SK-N-SH treated with all-trans-retinoic acid at 6 μM for 48 hours (cell line): ENCODE measurements at regions not wholly inside any gene's neighbourhood (a gene's known extent, or its start where the extent isn't known, plus 50 kb on each side); places are given as distances from the start of the nearest gene placed in this dataset.

Experiments used
- ATAC-seq: fragments of 200-7000 bp; cut with Tn5 transposase; 3 replicates; pipeline ENCODE4 v1.9.1; 2020; ENCODE audit warnings: mild to moderate bottlenecking, moderate library complexity
- ARNTL ChIP-seq: fragments of 450-650 bp; formaldehyde crosslinking; IDR thresholded peaks from 2 replicates; pipeline ENCODE4 v1.5.0; 2020; ENCODE audit warnings: low read depth, mild to moderate bottlenecking, moderate library complexity, borderline replicate concordance
- BACH2 ChIP-seq: fragments of 250-450 bp; sonication (Bioruptor Pico); IDR thresholded peaks from 2 replicates; pipeline ENCODE4 v1.9.0; 2021; ENCODE audit warnings: mild to moderate bottlenecking, borderline replicate concordance
- CSDC2 ChIP-seq: fragments of 250-450 bp; sonication (Bioruptor Pico); IDR thresholded peaks from 2 replicates; pipeline ENCODE4 v1.5.0; 2020; ENCODE audit warnings: mild to moderate bottlenecking, moderate library complexity
- ESRRG ChIP-seq: fragments of 250-450 bp; sonication (Bioruptor Pico); IDR thresholded peaks from 2 replicates; pipeline ENCODE4 v1.6.1; 2021; ENCODE audit warnings: mild to moderate bottlenecking
- GLIS3 ChIP-seq: fragments of 250-450 bp; sonication (Bioruptor Pico); IDR thresholded peaks from 2 replicates; pipeline ENCODE4 v1.5.0; 2020; ENCODE audit warnings: mild to moderate bottlenecking, moderate library complexity
- OSR1 ChIP-seq: fragments of 250-450 bp; sonication (Bioruptor Pico); IDR thresholded peaks from 2 replicates; pipeline ENCODE4 v1.8.0; 2022; ENCODE audit warnings: moderate library complexity, mild to moderate bottlenecking, inconsistent platforms
- PPARA ChIP-seq: fragments of 250-450 bp; sonication (Bioruptor Pico); IDR thresholded peaks from 2 replicates; pipeline ENCODE4 v1.5.0; 2020; ENCODE audit warnings: mild to moderate bottlenecking, borderline replicate concordance
- RARB ChIP-seq: fragments of 250-450 bp; sonication (Bioruptor Pico); IDR thresholded peaks from 2 replicates; pipeline ENCODE4 v1.8.0; 2021; ENCODE audit warnings: mild to moderate bottlenecking, moderate library complexity
- SNAI2 ChIP-seq: fragments of 250-450 bp; sonication (Bioruptor Pico); IDR thresholded peaks from 2 replicates; pipeline ENCODE4 v1.5.0; 2020; ENCODE audit warnings: mild to moderate bottlenecking, moderate library complexity
- TCF4 ChIP-seq: fragments of 250-450 bp; sonication (Bioruptor Pico); IDR thresholded peaks from 2 replicates; pipeline ENCODE4 v1.8.0; 2021; ENCODE audit warnings: mild to moderate bottlenecking, moderate library complexity, borderline replicate concordance
- TOX ChIP-seq: fragments of 250-450 bp; sonication (Bioruptor Pico); IDR thresholded peaks from 2 replicates; pipeline ENCODE4 v1.8.0; 2021; ENCODE audit warnings: mild to moderate bottlenecking, moderate library complexity, borderline replicate concordance
- ZC3H10 ChIP-seq: fragments of 250-450 bp; sonication (Bioruptor Pico); IDR thresholded peaks from 2 replicates; pipeline ENCODE4 v1.5.1; 2021; ENCODE audit warnings: mild to moderate bottlenecking, moderate library complexity
- ZFP3 ChIP-seq: fragments of 250-450 bp; sonication (Bioruptor Pico); IDR thresholded peaks from 2 replicates; pipeline ENCODE4 v1.5.0; 2020; ENCODE audit warnings: mild to moderate bottlenecking, moderate library complexity
- ZNF565 ChIP-seq: fragments of 450-650 bp; formaldehyde crosslinking; conservative IDR thresholded peaks from 2 replicates; pipeline ENCODE4 v1.5.0; 2020; ENCODE audit warnings: low read depth, mild to moderate bottlenecking, moderate library complexity
- ZNF70 ChIP-seq: fragments of 450-650 bp; formaldehyde crosslinking; IDR thresholded peaks from 2 replicates; pipeline ENCODE4 v1.5.0; 2020; ENCODE audit warnings: mild to moderate bottlenecking, moderate library complexity
- TF ChIP-seq, protein P1 (sequence below): fragments of 250-450 bp; sonication (Bioruptor Pico); IDR thresholded peaks from 2 replicates; pipeline ENCODE4 v1.5.0; 2020; ENCODE audit warnings: mild to moderate bottlenecking, moderate library complexity
- TF ChIP-seq, protein P2 (sequence below): fragments of 250-450 bp; sonication (Bioruptor Pico); IDR thresholded peaks from 2 replicates; pipeline ENCODE4 v1.5.1; 2021; ENCODE audit warnings: mild to moderate bottlenecking, moderate library complexity
- TF ChIP-seq, protein P3 (sequence below): fragments of 250-450 bp; sonication (Bioruptor Pico); IDR thresholded peaks from 2 replicates; pipeline ENCODE4 v1.8.0; 2020; ENCODE audit warnings: mild to moderate bottlenecking, moderate library complexity, borderline replicate concordance
- TF ChIP-seq, protein P4 (sequence below): fragments of 250-450 bp; sonication (Bioruptor Pico); IDR thresholded peaks from 2 replicates; pipeline ENCODE4 v1.8.0; 2021; ENCODE audit warnings: low read depth, mild to moderate bottlenecking, moderate library complexity, borderline replicate concordance
- TF ChIP-seq, protein P5 (sequence below): fragments of 250-450 bp; sonication (Bioruptor Pico); IDR thresholded peaks from 2 replicates; pipeline ENCODE4 v1.5.1; 2020; ENCODE audit warnings: low read depth, mild to moderate bottlenecking, moderate library complexity

DNA sequence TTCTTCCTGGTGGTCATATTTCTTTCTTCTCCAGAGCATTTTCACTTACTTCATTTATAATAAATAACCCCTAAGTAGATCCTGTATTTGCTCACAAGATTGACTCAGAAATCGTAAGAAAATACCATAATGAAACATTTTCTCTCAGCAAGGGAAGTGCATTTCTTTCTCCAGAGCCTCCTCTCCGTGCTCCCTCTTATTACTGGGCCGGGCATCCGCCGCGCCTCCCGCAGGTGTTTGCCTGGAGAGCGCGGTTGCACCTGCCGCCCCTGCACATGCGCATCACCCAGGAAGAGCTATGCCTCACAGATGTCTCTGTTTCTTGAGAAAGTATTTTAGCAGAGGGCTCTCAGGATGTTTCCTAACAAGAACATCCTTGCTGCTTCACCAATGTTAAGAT is 509.2 kb downstream of the TCERG1L start:
- ATAC-seq, result no peak
- TF ChIP-seq OSR1 (CRISPR knock-in tag) (no peak), ZFP3 (CRISPR knock-in tag) (no peak), ZNF70 (no peak), ZNF565 (CRISPR knock-in tag) (no peak), TCF4 (CRISPR knock-in tag) (no peak), SNAI2 (CRISPR knock-in tag) (no peak), ESRRG (no peak), BACH2 (CRISPR knock-in tag) (no peak), RARB (CRISPR knock-in tag) (no peak), ZC3H10 (CRISPR knock-in tag) (no peak), TOX (no peak), GLIS3 (CRISPR knock-in tag) (no peak), PPARA (CRISPR knock-in tag) (no peak)
- TF ChIP-seq, protein P1, sequence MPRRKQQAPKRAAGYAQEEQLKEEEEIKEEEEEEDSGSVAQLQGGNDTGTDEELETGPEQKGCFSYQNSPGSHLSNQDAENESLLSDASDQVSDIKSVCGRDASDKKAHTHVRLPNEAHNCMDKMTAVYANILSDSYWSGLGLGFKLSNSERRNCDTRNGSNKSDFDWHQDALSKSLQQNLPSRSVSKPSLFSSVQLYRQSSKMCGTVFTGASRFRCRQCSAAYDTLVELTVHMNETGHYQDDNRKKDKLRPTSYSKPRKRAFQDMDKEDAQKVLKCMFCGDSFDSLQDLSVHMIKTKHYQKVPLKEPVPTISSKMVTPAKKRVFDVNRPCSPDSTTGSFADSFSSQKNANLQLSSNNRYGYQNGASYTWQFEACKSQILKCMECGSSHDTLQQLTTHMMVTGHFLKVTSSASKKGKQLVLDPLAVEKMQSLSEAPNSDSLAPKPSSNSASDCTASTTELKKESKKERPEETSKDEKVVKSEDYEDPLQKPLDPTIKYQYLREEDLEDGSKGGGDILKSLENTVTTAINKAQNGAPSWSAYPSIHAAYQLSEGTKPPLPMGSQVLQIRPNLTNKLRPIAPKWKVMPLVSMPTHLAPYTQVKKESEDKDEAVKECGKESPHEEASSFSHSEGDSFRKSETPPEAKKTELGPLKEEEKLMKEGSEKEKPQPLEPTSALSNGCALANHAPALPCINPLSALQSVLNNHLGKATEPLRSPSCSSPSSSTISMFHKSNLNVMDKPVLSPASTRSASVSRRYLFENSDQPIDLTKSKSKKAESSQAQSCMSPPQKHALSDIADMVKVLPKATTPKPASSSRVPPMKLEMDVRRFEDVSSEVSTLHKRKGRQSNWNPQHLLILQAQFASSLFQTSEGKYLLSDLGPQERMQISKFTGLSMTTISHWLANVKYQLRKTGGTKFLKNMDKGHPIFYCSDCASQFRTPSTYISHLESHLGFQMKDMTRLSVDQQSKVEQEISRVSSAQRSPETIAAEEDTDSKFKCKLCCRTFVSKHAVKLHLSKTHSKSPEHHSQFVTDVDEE (CRISPR knock-in tag), result no peak
- TF ChIP-seq, protein P2, sequence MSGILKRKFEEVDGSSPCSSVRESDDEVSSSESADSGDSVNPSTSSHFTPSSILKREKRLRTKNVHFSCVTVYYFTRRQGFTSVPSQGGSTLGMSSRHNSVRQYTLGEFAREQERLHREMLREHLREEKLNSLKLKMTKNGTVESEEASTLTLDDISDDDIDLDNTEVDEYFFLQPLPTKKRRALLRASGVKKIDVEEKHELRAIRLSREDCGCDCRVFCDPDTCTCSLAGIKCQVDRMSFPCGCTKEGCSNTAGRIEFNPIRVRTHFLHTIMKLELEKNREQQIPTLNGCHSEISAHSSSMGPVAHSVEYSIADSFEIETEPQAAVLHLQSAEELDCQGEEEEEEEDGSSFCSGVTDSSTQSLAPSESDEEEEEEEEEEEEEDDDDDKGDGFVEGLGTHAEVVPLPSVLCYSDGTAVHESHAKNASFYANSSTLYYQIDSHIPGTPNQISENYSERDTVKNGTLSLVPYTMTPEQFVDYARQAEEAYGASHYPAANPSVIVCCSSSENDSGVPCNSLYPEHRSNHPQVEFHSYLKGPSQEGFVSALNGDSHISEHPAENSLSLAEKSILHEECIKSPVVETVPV (CRISPR knock-in tag), result no peak
- TF ChIP-seq, protein P3, sequence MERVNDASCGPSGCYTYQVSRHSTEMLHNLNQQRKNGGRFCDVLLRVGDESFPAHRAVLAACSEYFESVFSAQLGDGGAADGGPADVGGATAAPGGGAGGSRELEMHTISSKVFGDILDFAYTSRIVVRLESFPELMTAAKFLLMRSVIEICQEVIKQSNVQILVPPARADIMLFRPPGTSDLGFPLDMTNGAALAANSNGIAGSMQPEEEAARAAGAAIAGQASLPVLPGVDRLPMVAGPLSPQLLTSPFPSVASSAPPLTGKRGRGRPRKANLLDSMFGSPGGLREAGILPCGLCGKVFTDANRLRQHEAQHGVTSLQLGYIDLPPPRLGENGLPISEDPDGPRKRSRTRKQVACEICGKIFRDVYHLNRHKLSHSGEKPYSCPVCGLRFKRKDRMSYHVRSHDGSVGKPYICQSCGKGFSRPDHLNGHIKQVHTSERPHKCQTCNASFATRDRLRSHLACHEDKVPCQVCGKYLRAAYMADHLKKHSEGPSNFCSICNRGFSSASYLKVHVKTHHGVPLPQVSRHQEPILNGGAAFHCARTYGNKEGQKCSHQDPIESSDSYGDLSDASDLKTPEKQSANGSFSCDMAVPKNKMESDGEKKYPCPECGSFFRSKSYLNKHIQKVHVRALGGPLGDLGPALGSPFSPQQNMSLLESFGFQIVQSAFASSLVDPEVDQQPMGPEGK (CRISPR knock-in tag), result no peak
- TF ChIP-seq, all 23 proteins: peak for 0

DNA sequence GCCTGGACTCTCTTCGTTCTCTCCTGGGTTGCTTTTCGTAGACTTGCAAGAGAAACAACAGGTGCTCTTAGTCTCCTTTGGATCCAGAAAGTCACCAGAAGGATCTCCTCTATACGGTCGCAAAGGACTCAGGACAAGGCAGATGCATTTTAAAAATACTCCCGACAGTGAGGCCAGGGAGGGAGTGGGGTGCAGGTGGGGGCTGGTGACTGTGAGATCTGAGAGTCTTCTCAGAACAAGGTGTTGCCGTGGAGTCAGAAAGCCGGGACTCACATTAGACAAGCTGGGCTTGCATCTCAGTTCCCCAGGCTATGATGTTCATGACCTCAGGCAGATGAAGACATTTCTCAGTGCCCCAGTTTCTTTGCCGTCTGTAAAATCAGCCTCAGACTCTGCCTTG is 507.2 kb downstream of the TCERG1L start:
- TF ChIP-seq ZC3H10 (CRISPR knock-in tag) (no peak), ZNF70 (no peak), ARNTL (no peak), GLIS3 (CRISPR knock-in tag) (no peak), TCF4 (CRISPR knock-in tag) (no peak)
- TF ChIP-seq, protein P4, sequence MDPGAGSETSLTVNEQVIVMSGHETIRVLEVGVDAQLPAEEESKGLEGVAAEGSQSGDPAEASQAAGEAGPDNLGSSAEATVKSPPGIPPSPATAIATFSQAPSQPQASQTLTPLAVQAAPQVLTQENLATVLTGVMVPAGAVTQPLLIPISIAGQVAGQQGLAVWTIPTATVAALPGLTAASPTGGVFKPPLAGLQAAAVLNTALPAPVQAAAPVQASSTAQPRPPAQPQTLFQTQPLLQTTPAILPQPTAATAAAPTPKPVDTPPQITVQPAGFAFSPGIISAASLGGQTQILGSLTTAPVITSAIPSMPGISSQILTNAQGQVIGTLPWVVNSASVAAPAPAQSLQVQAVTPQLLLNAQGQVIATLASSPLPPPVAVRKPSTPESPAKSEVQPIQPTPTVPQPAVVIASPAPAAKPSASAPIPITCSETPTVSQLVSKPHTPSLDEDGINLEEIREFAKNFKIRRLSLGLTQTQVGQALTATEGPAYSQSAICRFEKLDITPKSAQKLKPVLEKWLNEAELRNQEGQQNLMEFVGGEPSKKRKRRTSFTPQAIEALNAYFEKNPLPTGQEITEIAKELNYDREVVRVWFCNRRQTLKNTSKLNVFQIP (CRISPR knock-in tag), result no peak

DNA sequence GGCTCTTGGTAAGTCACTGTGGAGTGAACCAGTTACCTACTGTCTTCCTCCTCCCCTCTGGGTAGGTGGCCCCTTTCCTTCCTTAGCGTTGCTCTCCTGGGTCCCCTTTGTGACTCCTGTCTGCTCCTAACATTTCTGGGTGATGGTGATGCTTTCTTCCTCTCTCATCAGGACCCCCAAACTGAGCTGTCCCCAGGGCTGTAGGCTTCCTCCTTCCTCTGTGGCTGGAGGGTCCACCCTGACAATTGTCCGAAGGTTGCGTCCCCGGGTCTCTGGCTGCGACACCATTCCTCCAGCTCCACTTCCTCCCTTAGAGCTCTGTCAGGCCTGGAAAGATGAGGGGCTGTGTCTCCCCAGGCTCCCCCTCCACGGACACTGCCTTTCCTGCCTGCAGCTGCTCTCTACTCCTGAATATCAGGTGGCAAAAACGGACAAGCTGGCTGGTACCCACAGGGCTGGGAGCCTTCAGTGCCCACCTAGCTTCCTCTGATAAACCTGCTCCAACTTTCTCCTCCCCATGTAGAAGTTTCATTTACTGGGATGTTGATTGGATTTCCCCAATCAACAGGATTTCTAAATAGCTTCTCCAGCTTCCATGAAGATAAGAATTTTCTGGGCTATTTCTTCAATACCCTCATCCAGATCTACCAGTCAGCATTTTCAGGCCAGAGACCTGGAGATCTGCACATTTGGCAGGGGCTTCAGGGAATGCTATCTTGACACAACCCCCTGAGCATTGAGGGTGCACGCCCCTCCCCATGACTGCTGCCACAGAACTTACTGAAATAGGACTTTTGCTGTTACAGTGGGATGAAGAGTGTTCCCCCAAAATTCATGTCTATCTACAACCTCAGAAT is 506.5 kb downstream of the TCERG1L start:
- no peak for ATAC-seq
- TF ChIP-seq, protein P5, sequence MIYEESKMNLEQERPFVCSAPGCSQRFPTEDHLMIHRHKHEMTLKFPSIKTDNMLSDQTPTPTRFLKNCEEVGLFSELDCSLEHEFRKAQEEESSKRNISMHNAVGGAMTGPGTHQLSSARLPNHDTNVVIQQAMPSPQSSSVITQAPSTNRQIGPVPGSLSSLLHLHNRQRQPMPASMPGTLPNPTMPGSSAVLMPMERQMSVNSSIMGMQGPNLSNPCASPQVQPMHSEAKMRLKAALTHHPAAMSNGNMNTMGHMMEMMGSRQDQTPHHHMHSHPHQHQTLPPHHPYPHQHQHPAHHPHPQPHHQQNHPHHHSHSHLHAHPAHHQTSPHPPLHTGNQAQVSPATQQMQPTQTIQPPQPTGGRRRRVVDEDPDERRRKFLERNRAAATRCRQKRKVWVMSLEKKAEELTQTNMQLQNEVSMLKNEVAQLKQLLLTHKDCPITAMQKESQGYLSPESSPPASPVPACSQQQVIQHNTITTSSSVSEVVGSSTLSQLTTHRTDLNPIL (CRISPR knock-in tag), result no peak
- TF ChIP-seq PPARA (CRISPR knock-in tag) (no peak), ZFP3 (CRISPR knock-in tag) (no peak), ARNTL (no peak), TOX (no peak), SNAI2 (CRISPR knock-in tag) (no peak), CSDC2 (CRISPR knock-in tag) (no peak)
- TF ChIP-seq, protein P2 (CRISPR knock-in tag), result no peak
- TF ChIP-seq, protein P3 (CRISPR knock-in tag), result no peak

More for the DNA sequence above, 507.2 kb downstream of the TCERG1L start:
- ATAC-seq, result no peak
